GM12878 (cell line): ENCODE measurements at regions not wholly inside any gene's neighbourhood (a gene's known extent, or its start where the extent isn't known, plus 50 kb on each side); places are given as distances from the start of the nearest gene placed in this dataset.

Source experiments
- ATF3 ChIP-seq: IDR thresholded peaks from 2 replicates; pipeline ENCODE4 v1.6.1; 2011; ENCODE audit warnings: low read depth, mild to moderate bottlenecking, low read length, moderate library complexity, borderline replicate concordance; ENCODE audit errors: extremely low read depth
- ATF7 ChIP-seq: fragments of 450-650 bp; IDR thresholded peaks from 2 replicates; pipeline ENCODE4 v1.6.1; 2016; ENCODE audit warnings: low read depth, mild to moderate bottlenecking
- BCL3 ChIP-seq: IDR thresholded peaks from 2 replicates; pipeline ENCODE4 v1.6.1; 2011; ENCODE audit warnings: borderline replicate concordance, low read depth, mild to moderate bottlenecking, moderate library complexity, low read length; ENCODE audit not compliant: insufficient read depth, poor library complexity, severe bottlenecking
- CEBPZ ChIP-seq: fragments of 150-350 bp; IDR thresholded peaks from 2 replicates; pipeline ENCODE4 v1.6.1; 2016; ENCODE audit warnings: low read depth, low read length
- CHD4 ChIP-seq: fragments of 200-600 bp; sonication (generic); IDR thresholded peaks from 2 replicates; pipeline ENCODE4 v1.6.1; 2016; ENCODE audit warnings: mild to moderate bottlenecking
- EED ChIP-seq: sonication (generic); IDR thresholded peaks from 2 replicates; pipeline ENCODE4 v1.6.1; 2016; ENCODE audit warnings: antibody characterized with exemption, low read depth
- EGR1 ChIP-seq, 2 experiments: IDR thresholded peaks; 1 replicate in 1 of 2; 2 replicates in 1 of 2; pipeline ENCODE4 v1.6.1; 2011 to 2012; ENCODE audit warnings: low read depth in 2 of 2, low read length in 2 of 2, borderline replicate concordance in 1 of 2, mild to moderate bottlenecking in 1 of 2, moderate library complexity in 1 of 2
- ESRRA ChIP-seq: IDR thresholded peaks from 2 replicates; pipeline ENCODE4 v1.6.1; 2012; ENCODE audit warnings: mild to moderate bottlenecking, low read length, improper control_type of control experiment
- EZH2 ChIP-seq: IDR thresholded peaks from 2 replicates; pipeline ENCODE4 v1.6.1; 2012; ENCODE audit warnings: low read depth, mild to moderate bottlenecking, control low read depth, inconsistent platforms, low read length, borderline replicate concordance; ENCODE audit not compliant: control insufficient read depth
- IRF4 ChIP-seq: IDR thresholded peaks from 2 replicates; pipeline ENCODE4 v1.6.1; 2011; ENCODE audit warnings: low read depth, low read length
- KDM1A ChIP-seq: fragments of 200-600 bp; sonication (generic); IDR thresholded peaks from 2 replicates; pipeline ENCODE4 v1.6.1; 2016; ENCODE audit warnings: borderline replicate concordance
- MLLT1 ChIP-seq: fragments of 450-650 bp; IDR thresholded peaks from 2 replicates; pipeline ENCODE4 v1.6.1; 2016; ENCODE audit warnings: mild to moderate bottlenecking
- MTA3 ChIP-seq: IDR thresholded peaks from 2 replicates; pipeline ENCODE4 v1.6.1; 2012; ENCODE audit warnings: low read length, inconsistent platforms, borderline replicate concordance
- SIN3A ChIP-seq: IDR thresholded peaks from 2 replicates; pipeline ENCODE4 v1.6.1; 2012; ENCODE audit warnings: low read depth, low read length, improper control_type of control experiment
- SIX5 ChIP-seq: IDR thresholded peaks from 2 replicates; pipeline ENCODE4 v1.6.1; 2011; ENCODE audit warnings: mild to moderate bottlenecking, low read depth, low read length, moderate library complexity; ENCODE audit not compliant: severe bottlenecking
- SREBF1 ChIP-seq: IDR thresholded peaks from 2 replicates; pipeline ENCODE4 v1.6.1; 2012; ENCODE audit warnings: mild to moderate bottlenecking, low read length
- USF2 ChIP-seq: IDR thresholded peaks from 2 replicates; pipeline ENCODE4 v1.6.1; 2011; ENCODE audit warnings: low read depth, low read length, improper control_type of control experiment, borderline replicate concordance
- ZNF207 ChIP-seq: fragments of 450-650 bp; IDR thresholded peaks from 2 replicates; pipeline ENCODE4 v1.6.1; 2014; ENCODE audit warnings: antibody characterized with exemption, mild to moderate bottlenecking, borderline replicate concordance
- ZNF687 ChIP-seq: fragments of 450-650 bp; IDR thresholded peaks from 2 replicates; pipeline ENCODE4 v1.6.1; 2017; ENCODE audit warnings: mild to moderate bottlenecking, moderate library complexity

GRCh38 chr9:71549023-71549422 lies 219.3 kb downstream of the CEMIP2 start (continued):
- no peak for TF ChIP-seq ATF3
- no peak for TF ChIP-seq KDM1A
- no peak for TF ChIP-seq EED
- no peak for TF ChIP-seq SIN3A
- no peak for TF ChIP-seq MLLT1
- TF ChIP-seq ESRRA = no peak
- TF ChIP-seq CEBPZ = no peak
- TF ChIP-seq SREBF1 = no peak
- TF ChIP-seq EGR1 (IDR thresholded peaks at IDR 0.05; ENCODE audit: borderline replicate concordance in 1 of 2, low read depth in 2 of 2, low read length in 2 of 2) = no peak
- TF ChIP-seq ATF7 = peak; percentile 45; the same call in 1 of the 2 replicates
- TF ChIP-seq IRF4 = 0 out of 2 replicates have a peak, but pooled peaks have one; percentile 36
- no peak for TF ChIP-seq BCL3
- TF ChIP-seq EZH2 = no peak
- no peak for TF ChIP-seq MTA3
- TF ChIP-seq ZNF207 = no peak
- no peak for TF ChIP-seq SIX5
- no peak for TF ChIP-seq ZNF687
- TF ChIP-seq CHD4 = no peak
- TF ChIP-seq USF2 = no peak
